Stimulated activated naive B cell treated with anti-CD40 and anti-IgM and Interleukin-4, amounts not matched to agents 10 μg/mL and 1 μg/mL and 100 μg/mL, for 72 hours (primary cell): ENCODE measurements at regions not wholly inside any gene's neighbourhood (a gene's known extent, or its start where the extent isn't known, plus 50 kb on each side); places are given as distances from the start of the nearest gene placed in this dataset.

Experiments used
- ATAC-seq, 2 donors: fragments of 150-1000 bp; cut with Tn5 transposase; replicated peaks; 2 replicates each; pipeline ENCODE4 v1.10.0; 2021; ENCODE audit warnings: moderate library complexity in 1 of 2
- DNase-seq: peaks from one replicate; pipeline ENCODE4 v3.0.0; 2021
- H3K27ac Mint-ChIP-seq: one replicate; pipeline ENCODE4 v1.8.0; 2022; ENCODE audit warnings: mild to moderate bottlenecking, mixed read lengths
- H3K27me3 Mint-ChIP-seq, 2 donors: one replicate each; pipeline ENCODE4 v1.8.0; 2022; ENCODE audit warnings: mixed read lengths in 2 of 2
- H3K36me3 Mint-ChIP-seq, 2 donors: one replicate each; pipeline ENCODE4 v1.8.0; 2022; ENCODE audit warnings: mixed read lengths in 2 of 2, mild to moderate bottlenecking in 1 of 2
- H3K4me1 Mint-ChIP-seq, 2 donors: one replicate each; pipeline ENCODE4 v1.8.0; 2022; ENCODE audit warnings: mixed read lengths in 2 of 2, mild to moderate bottlenecking in 1 of 2
- H3K4me3 Mint-ChIP-seq, 2 donors: one replicate each; pipeline ENCODE4 v1.8.0; 2022; ENCODE audit warnings: mild to moderate bottlenecking in 2 of 2, mixed read lengths in 2 of 2, moderate library complexity in 1 of 2
- H3K9me3 Mint-ChIP-seq, 2 donors: one replicate each; pipeline ENCODE4 v1.8.0; 2022; ENCODE audit warnings: mixed read lengths in 2 of 2, mild to moderate bottlenecking in 1 of 2

- no peak overlapping the region for H3K4me3 Mint-ChIP-seq
- no peaks in the 10 kb centered on the region for H3K36me3 Mint-ChIP-seq
- H3K9me3 Mint-ChIP-seq, result no peaks in the 10 kb centered on the region
- DNase-seq (no peak), ATAC-seq (no peak)
- peaks cover 1 to 4% of the 10 kb centered on the region in 2 donors for H3K4me1 Mint-ChIP-seq
- no peak overlapping the region for H3K27ac Mint-ChIP-seq
- H3K27me3 Mint-ChIP-seq, result peaks cover 8 to 17% of the 10 kb centered on the region in 2 donors
Measured at GRCh38 chr3:18951333-18951732, 197.0 kb upstream of the KCNH8 start.

GRCh38 chr3:18946524-18946923 lies 201.8 kb upstream of the KCNH8 start:
- H3K4me1 Mint-ChIP-seq, result peaks cover 1 to 4% of the 10 kb centered on the region in 2 donors
- H3K9me3 Mint-ChIP-seq, result peaks cover 6% of the 10 kb centered on the region in 2 donors
- H3K27me3 Mint-ChIP-seq, result peaks cover 8 to 17% of the 10 kb centered on the region in 2 donors
- H3K4me3 Mint-ChIP-seq, result no peak overlapping the region
- no peaks in the 10 kb centered on the region for H3K36me3 Mint-ChIP-seq
- ATAC-seq (peak; percentile 38 to 50), DNase-seq (no peak)
- H3K27ac Mint-ChIP-seq, result peak overlapping the region; percentile 74

- Mint-ChIP-seq H3K4me3 (no peak overlapping the region), H3K27me3 (peaks cover 0 to 3% of the 10 kb centered on the region in 2 donors), H3K27ac (no peak overlapping the region), H3K9me3 (no peaks in the 10 kb centered on the region), H3K4me1 (no peaks in the 10 kb centered on the region), H3K36me3 (no peaks in the 10 kb centered on the region)
- DNase-seq (no peak), ATAC-seq (peak; percentile 70 to 76)
Measured at GRCh38 chr3:18937574-18937973, 210.7 kb upstream of the KCNH8 start.

GRCh38 chr3:18919158-18919557 lies 229.2 kb upstream of the KCNH8 start:
- Mint-ChIP-seq H3K4me3 (no peak overlapping the region), H3K27ac (no peak overlapping the region), H3K9me3 (peaks cover 5 to 10% of the 10 kb centered on the region in 2 donors), H3K36me3 (no peaks in the 10 kb centered on the region), H3K4me1 (no peaks in the 10 kb centered on the region), H3K27me3 (peaks cover 4 to 5% of the 10 kb centered on the region in 2 donors)
- ATAC-seq (no peak), DNase-seq (no peak)

- DNase-seq, result no peak
- Mint-ChIP-seq H3K4me1 (no peaks in the 10 kb centered on the region), H3K4me3 (no peak overlapping the region), H3K36me3 (no peaks in the 10 kb centered on the region), H3K27ac (no peak overlapping the region), H3K27me3 (peaks cover 4 to 5% of the 10 kb centered on the region in 2 donors), H3K9me3 (peaks cover 5% of the 10 kb centered on the region in 2 donors)
- ATAC-seq, result no peak
Measured at GRCh38 chr3:18917923-18918322, 230.4 kb upstream of the KCNH8 start.

- Mint-ChIP-seq H3K27me3 (no peaks in the 10 kb centered on the region), H3K4me1 (peaks cover 5 to 16% of the 10 kb centered on the region in 2 donors), H3K4me3 (no peak overlapping the region), H3K36me3 (no peaks in the 10 kb centered on the region), H3K27ac (no peak overlapping the region), H3K9me3 (no peaks in the 10 kb centered on the region)
- no peak for DNase-seq
- no peak for ATAC-seq
Measured at GRCh38 chr3:18902081-18902793, 246.1 kb upstream of the KCNH8 start.

GRCh38 chr3:18901571-18901970 lies 246.7 kb upstream of the KCNH8 start:
- no peaks in the 10 kb centered on the region for H3K27me3 Mint-ChIP-seq
- no peak overlapping the region for H3K27ac Mint-ChIP-seq
- peaks cover 5 to 16% of the 10 kb centered on the region in 2 donors for H3K4me1 Mint-ChIP-seq
- DNase-seq (no peak), ATAC-seq (peak; percentile 22 to 31)
- no peak overlapping the region for H3K4me3 Mint-ChIP-seq
- no peaks in the 10 kb centered on the region for H3K36me3 Mint-ChIP-seq
- H3K9me3 Mint-ChIP-seq, result no peaks in the 10 kb centered on the region

- no peaks in the 10 kb centered on the region for H3K27me3 Mint-ChIP-seq
- peak overlapping the region in 1 of 2 donors; percentile 46 for H3K4me3 Mint-ChIP-seq
- H3K9me3 Mint-ChIP-seq, result no peaks in the 10 kb centered on the region
- DNase-seq, result peak; percentile 21
- peak; percentile 97 to 99 for ATAC-seq
- peaks cover 5 to 16% of the 10 kb centered on the region in 2 donors for H3K4me1 Mint-ChIP-seq
- no peaks in the 10 kb centered on the region for H3K36me3 Mint-ChIP-seq
- no peak overlapping the region for H3K27ac Mint-ChIP-seq
Measured at GRCh38 chr3:18900994-18901393, 247.3 kb upstream of the KCNH8 start.

- H3K36me3 Mint-ChIP-seq, result no peaks in the 10 kb centered on the region
- H3K9me3 Mint-ChIP-seq, result no peaks in the 10 kb centered on the region
- DNase-seq, result no peak
- no peak overlapping the region for H3K4me3 Mint-ChIP-seq
- peaks cover 5 to 16% of the 10 kb centered on the region in 2 donors for H3K4me1 Mint-ChIP-seq
- no peaks in the 10 kb centered on the region for H3K27me3 Mint-ChIP-seq
- no peak overlapping the region for H3K27ac Mint-ChIP-seq
- no peak for ATAC-seq
Measured at GRCh38 chr3:18898911-18899310, 249.4 kb upstream of the KCNH8 start.

GRCh38 chr3:18892756-18893155 lies 255.6 kb upstream of the KCNH8 start:
- Mint-ChIP-seq H3K27ac (no peak overlapping the region), H3K4me1 (no peaks in the 10 kb centered on the region), H3K4me3 (no peak overlapping the region), H3K36me3 (no peaks in the 10 kb centered on the region), H3K27me3 (no peaks in the 10 kb centered on the region), H3K9me3 (no peaks in the 10 kb centered on the region)
- no peak for DNase-seq
- no peak for ATAC-seq

- H3K4me3 Mint-ChIP-seq, result no peak overlapping the region
- no peaks in the 10 kb centered on the region for H3K9me3 Mint-ChIP-seq
- H3K27ac Mint-ChIP-seq, result no peak overlapping the region
- no peaks in the 10 kb centered on the region for H3K27me3 Mint-ChIP-seq
- no peaks in the 10 kb centered on the region for H3K4me1 Mint-ChIP-seq
- ATAC-seq, result no peak
- DNase-seq, result no peak
- no peaks in the 10 kb centered on the region for H3K36me3 Mint-ChIP-seq
Measured at GRCh38 chr3:18892047-18892446, 256.3 kb upstream of the KCNH8 start.

- DNase-seq (no peak), ATAC-seq (no peak)
- H3K4me3 Mint-ChIP-seq, result no peak overlapping the region
- H3K27me3 Mint-ChIP-seq, result peaks cover 0 to 2% of the 10 kb centered on the region in 2 donors
- H3K36me3 Mint-ChIP-seq, result no peaks in the 10 kb centered on the region
- H3K27ac Mint-ChIP-seq, result no peak overlapping the region
- no peaks in the 10 kb centered on the region for H3K9me3 Mint-ChIP-seq
- peaks cover 0 to 2% of the 10 kb centered on the region in 2 donors for H3K4me1 Mint-ChIP-seq
Measured at GRCh38 chr3:18891641-18892040, 256.7 kb upstream of the KCNH8 start.

- Mint-ChIP-seq H3K4me3 (no peak overlapping the region), H3K27me3 (peaks cover 0 to 6% of the 10 kb centered on the region in 2 donors), H3K36me3 (no peaks in the 10 kb centered on the region), H3K9me3 (peaks cover 0 to 1% of the 10 kb centered on the region in 2 donors), H3K4me1 (peaks cover 0 to 5% of the 10 kb centered on the region in 2 donors), H3K27ac (no peak overlapping the region)
- DNase-seq (no peak), ATAC-seq (no peak)
Measured at GRCh38 chr3:18890449-18890848, 257.9 kb upstream of the KCNH8 start.

GRCh38 chr3:18888819-18889218 lies 259.5 kb upstream of the KCNH8 start:
- Mint-ChIP-seq H3K9me3 (peaks cover 0 to 1% of the 10 kb centered on the region in 2 donors), H3K4me1 (peaks cover 0 to 5% of the 10 kb centered on the region in 2 donors), H3K36me3 (no peaks in the 10 kb centered on the region), H3K4me3 (no peak overlapping the region), H3K27me3 (peaks cover 0 to 6% of the 10 kb centered on the region in 2 donors), H3K27ac (no peak overlapping the region)
- DNase-seq, result no peak
- ATAC-seq, result no peak

- Mint-ChIP-seq H3K9me3 (peaks cover 0 to 1% of the 10 kb centered on the region in 2 donors), H3K4me1 (peaks cover 0 to 5% of the 10 kb centered on the region in 2 donors), H3K36me3 (no peaks in the 10 kb centered on the region), H3K27me3 (peaks cover 0 to 6% of the 10 kb centered on the region in 2 donors), H3K27ac (no peak overlapping the region), H3K4me3 (no peak overlapping the region)
- no peak for ATAC-seq
- no peak for DNase-seq
Measured at GRCh38 chr3:18888370-18888769, 259.9 kb upstream of the KCNH8 start.
